Tibial artery (tissue), 4 donors: ENCODE measurements at regions not wholly inside any gene's neighbourhood (a gene's known extent, or its start where the extent isn't known, plus 50 kb on each side); places are given as distances from the start of the nearest gene placed in this dataset.

Experiments
- DNase-seq, 2 donors: peaks; one replicate each; pipeline ENCODE4 v3.0.0-alpha.2; 2019
- H3K27ac ChIP-seq, 2 donors: fragments of 200-600 bp; sonication (generic) in 1 of 2; 1 replicate in 1 of 2; 2 replicates in 1 of 2; pipeline ENCODE4 v1.5.1; 2018 to 2019; ENCODE audit warnings: mild to moderate bottlenecking in 1 of 2
- H3K27me3 ChIP-seq, 2 donors: fragments of 200-600 bp; sonication (generic) in 1 of 2; one replicate each; pipeline versions ENCODE4 v1.5.1 to v1.6.0; 2016 to 2019
- H3K36me3 ChIP-seq, 3 donors: fragments of 200-600 bp; sonication (generic) in 2 of 3; one replicate each; pipeline ENCODE4 v1.5.1; 2016 to 2019; ENCODE audit warnings: mild to moderate bottlenecking in 2 of 3
- H3K4me1 ChIP-seq, 4 donors: fragments of 200-600 bp; sonication (generic) in 2 of 4; 1 replicate in 3 of 4; 2 replicates in 1 of 4; pipeline ENCODE4 v1.5.1; 2016 to 2019
- H3K4me3 ChIP-seq, 2 donors: fragments of 200-600 bp; sonication (generic) in 1 of 2; 1 replicate in 1 of 2; 2 replicates in 1 of 2; pipeline ENCODE4 v1.5.1; 2018 to 2019; ENCODE audit warnings: mild to moderate bottlenecking in 2 of 2
- H3K9me3 ChIP-seq, 3 donors: fragments of 200-600 bp; sonication (generic) in 1 of 3; one replicate each; pipeline ENCODE4 v1.5.1; 2016 to 2019
- intact Hi-C: fragments of 100-400 bp; cut with DNase I; formaldehyde crosslinking; loops from one replicate; pipeline ENCODE4 v1.15.0; 2023; ENCODE audit warnings: low total_unique reads
- TF ChIP-seq, protein P1 (sequence below), 2 experiments: fragments of 200-600 bp in 1 of 2; fragments of 450-650 bp in 1 of 2; IDR thresholded peaks; one replicate each; pipeline ENCODE4 v1.5.1; 2017 to 2019; ENCODE audit warnings: antibody characterized with exemption in 2 of 2, mild to moderate bottlenecking in 1 of 2, moderate library complexity in 1 of 2

DNA sequence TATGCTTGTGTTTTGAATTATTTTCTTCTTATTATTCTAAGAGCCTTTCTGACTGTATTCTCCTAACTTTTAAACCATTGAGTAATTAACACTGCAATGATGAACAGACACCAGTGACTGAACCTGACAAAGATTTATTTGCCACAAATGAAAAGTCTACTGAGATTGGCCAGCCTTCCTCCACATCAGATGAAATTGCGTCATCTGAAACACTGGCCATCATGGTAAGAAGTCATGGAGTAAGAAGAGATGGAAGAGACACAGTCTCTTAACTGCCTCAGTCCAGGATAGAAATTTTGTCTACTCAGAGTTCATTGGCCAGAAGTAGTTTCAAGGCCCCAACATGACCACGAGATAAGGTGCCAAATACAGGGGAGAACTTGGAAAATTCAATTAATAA is 357.8 kb downstream of the BMPER start:
- Histone ChIP-seq H3K9me3 (no peaks in the 10 kb centered on the region), H3K27me3 (no peaks in the 10 kb centered on the region), H3K27ac (no peak overlapping the region), H3K36me3 (no peaks in the 10 kb centered on the region), H3K4me3 (no peak overlapping the region), H3K4me1 (peaks cover 0 to 5% (median 0%) of the 10 kb centered on the region in 4 donors)
- TF ChIP-seq, protein P1, sequence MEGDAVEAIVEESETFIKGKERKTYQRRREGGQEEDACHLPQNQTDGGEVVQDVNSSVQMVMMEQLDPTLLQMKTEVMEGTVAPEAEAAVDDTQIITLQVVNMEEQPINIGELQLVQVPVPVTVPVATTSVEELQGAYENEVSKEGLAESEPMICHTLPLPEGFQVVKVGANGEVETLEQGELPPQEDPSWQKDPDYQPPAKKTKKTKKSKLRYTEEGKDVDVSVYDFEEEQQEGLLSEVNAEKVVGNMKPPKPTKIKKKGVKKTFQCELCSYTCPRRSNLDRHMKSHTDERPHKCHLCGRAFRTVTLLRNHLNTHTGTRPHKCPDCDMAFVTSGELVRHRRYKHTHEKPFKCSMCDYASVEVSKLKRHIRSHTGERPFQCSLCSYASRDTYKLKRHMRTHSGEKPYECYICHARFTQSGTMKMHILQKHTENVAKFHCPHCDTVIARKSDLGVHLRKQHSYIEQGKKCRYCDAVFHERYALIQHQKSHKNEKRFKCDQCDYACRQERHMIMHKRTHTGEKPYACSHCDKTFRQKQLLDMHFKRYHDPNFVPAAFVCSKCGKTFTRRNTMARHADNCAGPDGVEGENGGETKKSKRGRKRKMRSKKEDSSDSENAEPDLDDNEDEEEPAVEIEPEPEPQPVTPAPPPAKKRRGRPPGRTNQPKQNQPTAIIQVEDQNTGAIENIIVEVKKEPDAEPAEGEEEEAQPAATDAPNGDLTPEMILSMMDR (IDR thresholded peaks at IDR 0.05) = no peak
- intact Hi-C loops = no loop called here
- DNase-seq = no peak

DNA sequence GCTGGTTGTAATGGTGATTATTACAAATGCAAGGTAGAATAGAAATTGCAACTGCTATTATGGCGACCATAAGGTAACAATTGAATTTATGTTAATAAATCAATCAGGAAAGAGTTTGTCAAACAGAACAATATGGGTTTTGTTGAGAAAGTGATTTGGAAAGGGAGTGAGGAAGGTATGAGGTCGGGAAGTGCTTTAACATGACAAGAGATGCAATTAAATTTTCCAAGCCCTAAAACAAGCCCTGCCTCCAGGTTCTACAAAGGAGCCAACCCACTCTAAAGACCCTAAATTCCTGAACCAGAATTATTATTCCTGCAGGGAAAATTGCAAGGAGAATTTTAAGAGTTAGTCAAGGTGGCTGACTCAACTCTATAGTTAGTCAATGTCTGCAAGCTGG is 363.7 kb downstream of the BMPER start:
- no peak for DNase-seq
- no peaks in the 10 kb centered on the region for H3K9me3 ChIP-seq
- no peak overlapping the region for H3K27ac ChIP-seq
- no peaks in the 10 kb centered on the region for H3K36me3 ChIP-seq
- H3K27me3 ChIP-seq = no peaks in the 10 kb centered on the region
- no peaks in the 10 kb centered on the region for H3K4me1 ChIP-seq
- H3K4me3 ChIP-seq = no peak overlapping the region
- TF ChIP-seq, protein P1 (IDR thresholded peaks at IDR 0.05) = no peak
- intact Hi-C loops = no loop called here

DNA sequence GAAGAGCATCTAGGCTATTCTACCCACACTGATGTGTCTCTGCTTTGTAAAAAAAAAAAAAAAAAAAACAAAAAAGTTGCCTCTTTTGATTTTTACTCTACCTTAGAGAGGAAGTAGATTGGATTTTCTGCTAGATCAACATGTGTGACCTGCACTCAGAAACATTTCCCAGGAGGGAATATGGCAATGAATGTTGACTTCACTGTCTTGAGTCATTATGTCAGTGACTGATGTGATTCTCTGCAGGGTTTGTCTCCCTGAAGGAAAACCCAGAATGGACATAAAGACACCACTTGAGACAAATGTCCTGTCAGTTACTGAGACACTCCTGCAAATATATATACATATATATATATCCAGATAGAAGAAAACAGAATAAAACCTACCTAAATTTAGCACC is 370.3 kb downstream of the BMPER start:
- DNase-seq = no peak
- Histone ChIP-seq H3K9me3 (no peaks in the 10 kb centered on the region), H3K4me1 (no peaks in the 10 kb centered on the region), H3K4me3 (no peak overlapping the region), H3K27ac (no peak overlapping the region), H3K36me3 (no peaks in the 10 kb centered on the region), H3K27me3 (no peaks in the 10 kb centered on the region)
- intact Hi-C loops = no loop called here
- TF ChIP-seq, protein P1 (IDR thresholded peaks at IDR 0.05) = no peak

DNA sequence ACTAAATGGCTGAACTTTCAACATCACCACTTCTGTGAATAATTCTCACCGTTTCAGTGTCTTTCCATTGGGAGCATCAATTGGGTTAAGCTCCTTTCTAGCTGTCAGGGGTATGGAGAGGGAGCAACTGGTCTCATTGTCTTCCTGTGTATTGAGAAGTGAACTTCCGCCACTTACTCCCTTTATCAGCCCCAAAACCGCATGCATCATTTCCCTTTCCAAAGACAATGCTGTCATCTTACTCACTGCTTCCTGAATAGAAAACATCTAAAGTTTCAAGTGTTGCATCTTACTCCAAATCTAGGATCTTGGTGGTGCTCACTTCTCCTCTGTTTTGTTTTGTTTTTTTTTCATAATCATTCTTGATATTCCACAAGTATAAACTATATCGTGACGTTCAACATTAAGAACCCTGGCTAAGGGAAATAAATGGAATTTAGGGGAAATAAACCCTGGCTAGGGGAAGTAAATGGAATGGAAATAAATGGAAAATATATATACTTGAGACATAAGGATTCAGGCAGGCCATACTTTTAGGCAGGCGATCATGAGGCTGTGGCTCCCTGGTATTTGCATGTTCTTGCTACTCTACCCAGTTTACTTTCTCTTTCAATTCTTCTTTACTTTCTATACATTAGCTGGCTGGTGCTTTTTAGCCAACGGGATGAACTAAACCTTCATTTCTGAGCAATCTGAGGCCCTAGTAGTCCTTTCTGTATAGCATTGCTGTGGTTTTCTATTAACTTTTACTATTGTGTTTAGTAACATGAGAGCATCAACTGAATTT is 371.9 kb downstream of the BMPER start:
- no peak overlapping the region for H3K27ac ChIP-seq
- no peaks in the 10 kb centered on the region for H3K9me3 ChIP-seq
- no peaks in the 10 kb centered on the region for H3K4me1 ChIP-seq
- no peak overlapping the region for H3K4me3 ChIP-seq
- intact Hi-C loops = no loop called here
- no peaks in the 10 kb centered on the region for H3K36me3 ChIP-seq
- DNase-seq = no peak
- TF ChIP-seq, protein P1 (IDR thresholded peaks at IDR 0.05) = no peak
- H3K27me3 ChIP-seq = no peaks in the 10 kb centered on the region

DNA sequence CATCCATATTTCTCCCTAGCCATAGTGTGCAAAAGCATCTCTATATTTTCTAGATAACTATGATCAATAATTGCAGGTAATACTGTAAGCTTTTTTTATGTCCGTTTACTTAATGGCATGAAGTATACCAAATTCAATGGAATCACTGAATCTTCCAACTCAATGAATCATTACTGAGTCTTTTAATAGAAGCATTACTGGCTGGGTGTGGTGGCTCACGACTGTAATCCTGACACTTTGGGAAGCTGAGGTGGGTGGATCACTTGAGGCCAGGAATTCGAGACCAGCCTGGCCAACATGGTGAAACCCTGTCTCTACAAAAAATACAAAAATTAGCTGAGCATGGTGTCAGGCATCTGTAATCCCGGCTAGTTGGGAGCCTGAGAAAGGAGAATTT is 372.5 kb downstream of the BMPER start:
- TF ChIP-seq, protein P1 (IDR thresholded peaks at IDR 0.05) = no peak
- H3K27me3 ChIP-seq = no peaks in the 10 kb centered on the region
- no peaks in the 10 kb centered on the region for H3K9me3 ChIP-seq
- intact Hi-C loops = no loop called here
- H3K27ac ChIP-seq = no peak overlapping the region
- no peaks in the 10 kb centered on the region for H3K4me1 ChIP-seq
- DNase-seq = no peak
- H3K36me3 ChIP-seq = no peaks in the 10 kb centered on the region
- no peak overlapping the region for H3K4me3 ChIP-seq
